ENCODE measurements at regions not wholly inside any gene's neighbourhood (a gene's known extent, or its start where the extent isn't known, plus 50 kb on each side); places are given as distances from the start of the nearest gene placed in this dataset.

- Histone ChIP-seq H3K4me1 (ENCODE audit: control insufficient read depth in 4 of 4, insufficient read depth in 4 of 4, low read length in 3 of 4) (no peaks in the 10 kb centered on the region), H3K36me3 (ENCODE audit: control insufficient read depth in 4 of 4, insufficient read depth in 3 of 4, low read depth in 1 of 4, low read length in 3 of 4) (no peaks in the 10 kb centered on the region), H3K27me3 (ENCODE audit: control insufficient read depth in 4 of 4, insufficient read depth in 4 of 4, low read length in 3 of 4) (peaks cover 0 to 10% (median 2%) of the 10 kb centered on the region in 4 donors), H3K9me3 (ENCODE audit: control insufficient read depth in 4 of 4, low read length in 3 of 4) (no peaks in the 10 kb centered on the region), H3K4me3 (ENCODE audit: low read depth in 1 of 3, low read length in 3 of 3) (no peak overlapping the region), H3K27ac (ENCODE audit: low read depth in 1 of 2, low read length in 2 of 2) (no peak overlapping the region), H3K9ac (ENCODE audit: low read depth in 1 of 2, low read length in 2 of 2) (no peak overlapping the region)
- WGBS = 76% methylated on average over 3 of the region's 3 CpGs
- DNase-seq (ENCODE audit: low spot score) = no peak
- TF ChIP-seq GABPA (IDR thresholded peaks at IDR 0.05 in 1 of 2, conservative IDR thresholded peaks at IDR 0.05 in 1 of 2) (no peak), HNF4A (conservative IDR thresholded peaks at IDR 0.05) (no peak), JUND (IDR thresholded peaks at IDR 0.05) (no peak), ATF3 (IDR thresholded peaks at IDR 0.05) (no peak), FOXA2 (IDR thresholded peaks at IDR 0.05) (no peak), YY1 (IDR thresholded peaks at IDR 0.05) (no peak), RAD21 (IDR thresholded peaks at IDR 0.05) (no peak), TAF1 (conservative IDR thresholded peaks at IDR 0.05) (no peak), EGR1 (IDR thresholded peaks at IDR 0.05; ENCODE audit: low read depth in 2 of 2) (no peak), HNF4G (IDR thresholded peaks at IDR 0.05) (no peak)
- TF ChIP-seq, protein P1, sequence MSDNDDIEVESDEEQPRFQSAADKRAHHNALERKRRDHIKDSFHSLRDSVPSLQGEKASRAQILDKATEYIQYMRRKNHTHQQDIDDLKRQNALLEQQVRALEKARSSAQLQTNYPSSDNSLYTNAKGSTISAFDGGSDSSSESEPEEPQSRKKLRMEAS (IDR thresholded peaks at IDR 0.05) = no peak
Observed at GRCh38 chr17:33864758-33865229, 390.3 kb upstream of the CCL2 start.

- DNase-seq (ENCODE audit: low spot score) = no peak
- Histone ChIP-seq H3K4me1 (ENCODE audit: control insufficient read depth in 4 of 4, insufficient read depth in 4 of 4, low read length in 3 of 4) (no peaks in the 10 kb centered on the region), H3K27me3 (ENCODE audit: control insufficient read depth in 4 of 4, insufficient read depth in 4 of 4, low read length in 3 of 4) (peaks cover 0 to 13% (median 0%) of the 10 kb centered on the region in 4 donors), H3K4me3 (ENCODE audit: low read depth in 1 of 3, low read length in 3 of 3) (no peak overlapping the region), H3K9me3 (ENCODE audit: control insufficient read depth in 4 of 4, low read length in 3 of 4) (no peaks in the 10 kb centered on the region), H3K27ac (ENCODE audit: low read depth in 1 of 2, low read length in 2 of 2) (no peak overlapping the region), H3K9ac (ENCODE audit: low read depth in 1 of 2, low read length in 2 of 2) (no peak overlapping the region), H3K36me3 (ENCODE audit: control insufficient read depth in 4 of 4, insufficient read depth in 3 of 4, low read depth in 1 of 4, low read length in 3 of 4) (no peaks in the 10 kb centered on the region)
- WGBS = 81% methylated on average over 3 of the region's 3 CpGs
- TF ChIP-seq ATF3 (IDR thresholded peaks at IDR 0.05) (no peak), HNF4G (IDR thresholded peaks at IDR 0.05) (no peak), JUND (IDR thresholded peaks at IDR 0.05) (no peak), RXRA (IDR thresholded peaks at IDR 0.05) (no peak), FOXA1 (IDR thresholded peaks at IDR 0.05) (no peak)
- TF ChIP-seq, protein P2, sequence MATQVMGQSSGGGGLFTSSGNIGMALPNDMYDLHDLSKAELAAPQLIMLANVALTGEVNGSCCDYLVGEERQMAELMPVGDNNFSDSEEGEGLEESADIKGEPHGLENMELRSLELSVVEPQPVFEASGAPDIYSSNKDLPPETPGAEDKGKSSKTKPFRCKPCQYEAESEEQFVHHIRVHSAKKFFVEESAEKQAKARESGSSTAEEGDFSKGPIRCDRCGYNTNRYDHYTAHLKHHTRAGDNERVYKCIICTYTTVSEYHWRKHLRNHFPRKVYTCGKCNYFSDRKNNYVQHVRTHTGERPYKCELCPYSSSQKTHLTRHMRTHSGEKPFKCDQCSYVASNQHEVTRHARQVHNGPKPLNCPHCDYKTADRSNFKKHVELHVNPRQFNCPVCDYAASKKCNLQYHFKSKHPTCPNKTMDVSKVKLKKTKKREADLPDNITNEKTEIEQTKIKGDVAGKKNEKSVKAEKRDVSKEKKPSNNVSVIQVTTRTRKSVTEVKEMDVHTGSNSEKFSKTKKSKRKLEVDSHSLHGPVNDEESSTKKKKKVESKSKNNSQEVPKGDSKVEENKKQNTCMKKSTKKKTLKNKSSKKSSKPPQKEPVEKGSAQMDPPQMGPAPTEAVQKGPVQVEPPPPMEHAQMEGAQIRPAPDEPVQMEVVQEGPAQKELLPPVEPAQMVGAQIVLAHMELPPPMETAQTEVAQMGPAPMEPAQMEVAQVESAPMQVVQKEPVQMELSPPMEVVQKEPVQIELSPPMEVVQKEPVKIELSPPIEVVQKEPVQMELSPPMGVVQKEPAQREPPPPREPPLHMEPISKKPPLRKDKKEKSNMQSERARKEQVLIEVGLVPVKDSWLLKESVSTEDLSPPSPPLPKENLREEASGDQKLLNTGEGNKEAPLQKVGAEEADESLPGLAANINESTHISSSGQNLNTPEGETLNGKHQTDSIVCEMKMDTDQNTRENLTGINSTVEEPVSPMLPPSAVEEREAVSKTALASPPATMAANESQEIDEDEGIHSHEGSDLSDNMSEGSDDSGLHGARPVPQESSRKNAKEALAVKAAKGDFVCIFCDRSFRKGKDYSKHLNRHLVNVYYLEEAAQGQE (IDR thresholded peaks at IDR 0.05) = no peak
- TF ChIP-seq, protein P1 (IDR thresholded peaks at IDR 0.05) = no peak
- TF ChIP-seq, protein P3, sequence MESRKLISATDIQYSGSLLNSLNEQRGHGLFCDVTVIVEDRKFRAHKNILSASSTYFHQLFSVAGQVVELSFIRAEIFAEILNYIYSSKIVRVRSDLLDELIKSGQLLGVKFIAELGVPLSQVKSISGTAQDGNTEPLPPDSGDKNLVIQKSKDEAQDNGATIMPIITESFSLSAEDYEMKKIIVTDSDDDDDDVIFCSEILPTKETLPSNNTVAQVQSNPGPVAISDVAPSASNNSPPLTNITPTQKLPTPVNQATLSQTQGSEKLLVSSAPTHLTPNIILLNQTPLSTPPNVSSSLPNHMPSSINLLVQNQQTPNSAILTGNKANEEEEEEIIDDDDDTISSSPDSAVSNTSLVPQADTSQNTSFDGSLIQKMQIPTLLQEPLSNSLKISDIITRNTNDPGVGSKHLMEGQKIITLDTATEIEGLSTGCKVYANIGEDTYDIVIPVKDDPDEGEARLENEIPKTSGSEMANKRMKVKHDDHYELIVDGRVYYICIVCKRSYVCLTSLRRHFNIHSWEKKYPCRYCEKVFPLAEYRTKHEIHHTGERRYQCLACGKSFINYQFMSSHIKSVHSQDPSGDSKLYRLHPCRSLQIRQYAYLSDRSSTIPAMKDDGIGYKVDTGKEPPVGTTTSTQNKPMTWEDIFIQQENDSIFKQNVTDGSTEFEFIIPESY (IDR thresholded peaks at IDR 0.05) = no peak
Observed at GRCh38 chr17:33868899-33869298, 386.2 kb upstream of the CCL2 start.

Measured in liver (tissue), 7 donors.